ENCODE measurements at regions not wholly inside any gene's neighbourhood (a gene's known extent, or its start where the extent isn't known, plus 50 kb on each side); places are given as distances from the start of the nearest gene placed in this dataset.

DNA sequence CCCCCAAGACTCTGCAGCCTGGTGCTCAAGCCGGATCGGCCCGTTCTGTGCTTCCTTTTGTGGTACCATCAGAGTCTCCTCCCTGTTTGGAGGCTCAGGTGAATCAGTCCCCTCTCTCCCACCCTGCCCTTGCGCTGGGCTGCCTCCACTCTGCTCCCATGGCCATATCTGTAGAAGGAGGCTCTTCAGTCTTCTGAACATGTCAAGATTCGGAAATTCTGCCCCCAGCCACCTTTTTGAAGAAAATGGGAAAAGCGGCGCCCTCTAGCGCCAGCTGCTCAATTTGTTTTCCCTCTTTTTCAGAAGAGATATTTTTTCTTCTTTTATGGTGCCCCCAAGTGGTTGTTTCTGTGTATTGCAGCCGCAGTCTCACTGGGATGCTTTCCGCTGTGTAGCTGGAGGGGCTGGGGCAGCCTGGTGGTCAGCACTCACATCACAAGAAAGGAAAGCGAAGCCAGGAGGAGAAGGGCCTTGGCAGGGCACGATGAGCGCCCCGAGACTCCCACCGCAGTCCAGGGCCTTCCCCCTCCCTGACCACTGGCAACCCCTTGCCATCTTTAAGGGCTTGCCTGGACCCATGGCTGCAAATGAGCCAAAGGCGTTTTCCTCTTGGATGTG, 58.4 kb upstream of the CACNA1E start:
- TF ChIP-seq GATA3 (IDR thresholded peaks at IDR 0.05; ENCODE audit: low read depth, low read length) (no peak), GATA2 (IDR thresholded peaks at IDR 0.05; ENCODE audit: low read depth, low read length) (no peak)

Measured in SH-SY5Y (cell line).